GM21737 (cell line): ENCODE measurements at regions not wholly inside any gene's neighbourhood (a gene's known extent, or its start where the extent isn't known, plus 50 kb on each side); places are given as distances from the start of the nearest gene placed in this dataset.
"Not testable (repeated sequence)": the region's sequence is repeated elsewhere in the genome, so short reads cannot be mapped to it uniquely, and the experiment has no call there.

ENCODE experiments used
- ATAC-seq: cut with Tn5 transposase; IDR thresholded peaks from one replicate; pipeline ENCODE4 v1.9.1; 2021; ENCODE audit warnings: mild to moderate bottlenecking, moderate library complexity; ENCODE audit not compliant: unreplicated experiment

DNA sequence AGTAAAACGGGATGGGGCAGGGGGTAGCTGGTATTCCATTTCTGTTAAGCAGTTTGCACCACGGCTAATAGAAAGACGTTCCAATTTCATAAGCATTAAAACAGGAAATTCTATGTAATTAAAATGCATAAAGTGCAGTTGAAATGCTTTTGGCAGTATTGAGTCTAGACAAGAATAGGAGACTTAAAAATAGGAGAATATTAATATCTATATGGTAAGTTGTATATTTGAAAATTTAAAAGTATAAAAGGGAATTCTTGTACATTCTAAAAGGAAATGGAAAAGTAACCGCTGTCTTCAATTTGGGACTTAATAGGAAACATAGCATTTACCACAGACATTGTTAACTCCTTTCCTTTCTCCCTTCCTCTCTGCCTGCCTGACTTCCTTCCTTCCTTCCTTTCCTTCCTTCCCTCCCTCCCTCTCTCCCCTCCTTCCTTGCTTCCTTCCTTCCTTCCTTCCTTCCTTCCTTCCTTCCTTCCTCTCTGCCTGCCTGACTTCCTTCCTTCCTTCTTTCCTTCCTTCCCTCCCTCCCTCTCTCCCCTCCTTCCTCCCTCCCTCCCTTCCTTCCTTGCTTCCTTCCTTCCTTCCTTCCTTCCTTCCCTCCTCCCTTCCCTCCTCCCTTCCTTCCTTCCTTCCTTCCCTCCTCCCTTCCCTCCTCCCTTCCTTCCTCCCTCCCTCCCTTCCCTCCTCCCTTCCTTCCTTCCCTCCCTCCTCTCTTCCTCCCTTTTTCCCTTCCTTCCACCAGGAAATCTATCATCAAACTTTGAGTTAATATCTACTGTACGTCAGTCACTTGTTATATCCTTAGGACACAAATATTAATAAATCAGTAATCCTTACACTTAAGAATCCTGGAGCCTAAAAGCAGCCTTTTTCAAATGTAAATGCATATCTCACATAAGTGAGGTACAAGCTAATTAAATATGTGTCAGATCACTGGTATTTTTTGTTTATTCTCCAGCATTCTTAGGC is 1049.3 kb downstream of the GALC start:
- ATAC-seq, result no peak

DNA sequence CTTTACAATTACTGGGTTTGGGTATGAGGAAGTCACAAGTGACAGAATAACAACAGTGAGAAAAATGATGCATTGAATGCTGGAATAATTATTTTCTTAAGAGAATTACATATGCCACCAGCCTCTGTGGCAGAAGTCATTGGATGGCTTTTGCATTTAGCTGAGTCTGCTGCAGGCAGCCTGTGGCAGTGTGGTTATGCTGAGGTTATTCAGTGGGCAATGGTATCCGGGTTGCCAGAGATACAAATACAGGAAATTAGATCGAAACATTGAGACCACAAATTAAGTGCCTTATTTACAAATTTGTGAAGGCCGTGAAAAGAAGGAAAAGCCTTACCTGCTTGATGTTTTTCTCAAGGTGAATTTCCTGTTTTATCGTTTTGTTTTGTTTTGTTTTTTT is 1050.0 kb downstream of the GALC start:
- ATAC-seq, result no peak

DNA sequence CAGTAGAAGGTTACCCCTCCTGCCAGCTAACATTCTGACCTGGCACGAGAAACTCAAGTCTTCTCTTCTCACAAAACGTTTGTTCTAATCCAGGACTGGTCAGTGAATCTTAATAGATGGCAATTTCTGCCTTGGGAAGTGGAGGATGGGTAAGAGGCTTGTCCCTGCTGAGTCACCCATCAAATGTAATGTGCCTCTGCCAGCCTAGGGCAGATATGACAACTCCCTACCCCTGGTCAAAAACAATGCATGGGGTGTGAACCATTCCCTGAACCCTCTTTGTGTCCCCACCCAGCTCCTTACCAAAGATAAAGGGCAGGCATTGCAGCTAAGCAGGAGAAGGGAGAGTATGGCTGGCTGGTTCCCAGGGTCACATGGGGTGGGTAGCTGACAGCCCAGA is 1052.9 kb downstream of the GALC start:
- no peak for ATAC-seq

DNA sequence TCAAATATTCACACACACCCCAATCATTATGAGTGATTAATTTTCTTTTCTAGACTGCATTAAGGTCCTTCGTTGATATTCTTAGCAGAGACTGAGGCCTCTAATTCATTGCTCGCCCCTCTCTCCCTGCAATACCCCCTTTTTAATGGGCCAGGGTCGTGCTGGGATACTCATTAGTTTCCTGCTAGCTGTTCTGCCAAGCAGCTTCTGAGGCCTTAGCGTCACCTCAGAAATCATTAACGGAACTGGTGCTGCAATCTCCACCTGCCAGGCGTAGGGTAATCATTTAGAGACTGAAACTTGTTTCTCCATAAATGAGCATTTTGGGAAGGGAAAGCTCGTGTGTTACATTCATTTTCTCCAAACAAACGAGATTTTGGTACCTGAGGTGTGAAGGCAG is 1054.7 kb downstream of the GALC start:
- no peak for ATAC-seq

DNA sequence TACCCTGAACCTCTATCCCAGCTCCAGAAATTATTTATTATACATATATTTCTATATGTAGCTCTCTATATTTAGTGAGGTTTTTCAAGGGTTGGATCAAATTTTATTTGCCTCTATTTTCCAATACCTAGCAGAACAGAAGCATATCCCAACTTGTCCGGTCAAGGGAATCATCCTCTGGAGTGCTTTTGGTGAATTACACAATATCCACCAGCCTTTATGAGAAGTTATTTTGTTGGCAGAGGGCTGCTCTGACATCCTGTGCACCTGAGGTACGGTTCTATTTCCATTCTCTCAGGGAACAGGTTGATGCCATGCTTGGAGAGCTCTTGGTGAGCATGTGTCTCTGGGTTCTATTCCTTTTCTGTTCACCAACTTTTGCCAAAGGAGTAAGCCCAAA is 1056.4 kb downstream of the GALC start:
- no peak for ATAC-seq

DNA sequence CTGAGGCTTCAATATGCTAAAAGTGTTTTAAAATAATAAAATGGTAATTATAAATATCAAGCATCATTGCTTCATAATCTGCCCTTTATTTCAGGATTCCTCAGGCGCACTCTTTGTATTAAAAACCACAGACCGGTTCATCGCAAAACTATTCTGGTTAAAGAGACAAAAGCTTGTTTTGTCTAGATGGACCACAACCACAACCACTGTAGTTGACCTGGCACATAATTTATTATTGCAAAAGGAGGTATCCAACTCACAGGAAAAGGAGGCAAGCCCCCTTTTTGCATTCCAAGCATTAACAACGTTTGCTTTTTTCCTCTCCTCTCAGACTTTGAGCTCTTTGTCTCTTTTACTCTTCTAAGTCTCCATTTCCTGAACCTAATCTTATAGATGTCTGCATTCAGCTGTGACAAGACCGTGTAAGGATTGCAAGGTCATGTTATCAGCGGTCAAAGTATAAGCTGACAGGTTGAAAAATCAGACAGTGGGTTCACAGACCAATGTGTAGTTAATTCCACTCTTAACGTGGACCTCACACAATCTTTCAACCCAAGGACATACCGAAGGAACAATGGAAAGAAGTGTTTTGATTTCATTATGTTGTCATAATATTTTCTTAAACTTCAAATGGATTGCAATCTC is 1057.6 kb downstream of the GALC start:
- no peak for ATAC-seq

DNA sequence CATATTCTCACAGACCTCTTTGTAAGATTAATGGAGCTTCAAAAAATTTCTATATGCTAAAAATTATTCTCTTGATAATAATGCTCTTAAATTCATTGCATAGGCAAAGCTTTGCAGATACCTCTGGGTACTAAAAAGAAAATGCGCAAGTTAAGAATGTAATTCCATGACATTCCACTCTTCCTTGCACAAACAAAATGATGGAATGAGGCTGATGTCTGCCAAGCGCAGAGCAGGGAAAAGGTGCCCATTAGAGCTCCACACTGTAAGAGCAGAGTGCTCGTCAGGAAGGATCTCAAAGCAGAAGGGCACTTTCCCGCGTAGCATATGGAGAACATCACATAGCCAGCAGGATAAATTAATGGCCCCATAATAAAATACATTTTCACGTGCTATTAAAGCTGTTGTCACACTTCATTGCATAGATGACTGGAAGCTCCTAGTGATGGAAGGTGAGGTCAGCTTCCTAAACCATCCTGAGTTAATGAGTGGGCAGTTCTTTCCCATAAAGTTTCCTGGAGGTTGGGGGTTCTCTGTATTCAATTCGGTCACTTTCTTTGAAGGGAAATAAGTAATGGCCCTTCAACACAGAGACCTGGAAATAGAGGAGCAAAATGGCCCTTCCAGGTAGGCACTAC is 1058.9 kb downstream of the GALC start:
- ATAC-seq, result no peak

DNA sequence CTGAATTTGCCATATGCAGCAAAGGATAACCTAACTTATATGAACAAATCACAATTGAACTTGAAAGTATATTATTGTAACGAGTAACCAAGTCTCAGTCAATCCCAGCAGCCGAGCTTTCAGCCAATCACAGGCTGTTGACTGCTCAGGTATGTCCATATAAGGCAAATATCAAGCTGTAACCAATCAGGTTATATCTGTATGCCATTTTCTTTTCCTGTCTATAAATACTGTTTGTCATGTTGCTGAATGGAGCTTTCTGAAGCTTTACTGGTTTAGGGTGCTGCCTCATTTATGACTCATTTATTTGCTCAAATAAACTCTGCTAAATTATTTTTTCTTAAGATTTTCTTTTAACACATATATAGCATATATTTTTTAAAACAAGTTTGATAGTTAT is 1059.5 kb downstream of the GALC start:
- no peak for ATAC-seq

DNA sequence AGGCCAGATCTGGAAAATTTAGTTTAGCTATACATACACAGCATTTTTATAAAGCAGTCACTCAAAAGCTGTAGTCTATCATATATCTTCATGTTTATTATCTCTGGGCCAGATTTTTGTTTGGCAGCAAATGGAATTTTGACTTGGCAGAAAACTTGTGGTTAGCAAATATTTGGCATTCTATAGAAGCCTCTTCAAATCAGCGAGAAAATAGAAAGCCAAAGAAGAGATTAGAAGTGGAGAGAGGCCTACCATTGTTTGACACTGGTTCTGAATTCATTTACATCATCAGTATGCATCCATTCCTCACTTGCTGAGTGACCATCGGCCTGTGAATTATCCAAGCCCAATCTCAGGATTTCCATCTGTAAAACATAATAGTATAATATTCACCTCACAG is 1077.6 kb downstream of the GALC start:
- no peak for ATAC-seq

DNA sequence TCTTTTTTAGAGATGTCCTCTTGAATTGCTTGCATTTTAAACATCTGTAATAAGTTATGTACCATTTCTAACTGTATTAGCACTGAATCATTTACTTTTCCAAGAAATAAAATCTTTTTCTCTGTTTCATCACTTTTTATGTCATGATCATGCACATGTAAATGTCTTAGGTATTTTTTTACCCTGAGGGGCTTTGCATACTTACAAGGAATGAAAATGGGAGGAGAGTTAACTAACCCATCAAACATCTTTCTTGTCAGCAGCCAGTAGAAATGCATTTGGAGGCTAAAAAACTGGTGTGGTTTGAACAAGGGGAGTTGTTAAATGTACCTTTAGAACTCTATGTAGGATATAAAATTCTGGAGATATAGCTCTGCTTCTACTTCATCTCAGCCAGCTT is 1080.3 kb downstream of the GALC start:
- ATAC-seq, result no peak

DNA sequence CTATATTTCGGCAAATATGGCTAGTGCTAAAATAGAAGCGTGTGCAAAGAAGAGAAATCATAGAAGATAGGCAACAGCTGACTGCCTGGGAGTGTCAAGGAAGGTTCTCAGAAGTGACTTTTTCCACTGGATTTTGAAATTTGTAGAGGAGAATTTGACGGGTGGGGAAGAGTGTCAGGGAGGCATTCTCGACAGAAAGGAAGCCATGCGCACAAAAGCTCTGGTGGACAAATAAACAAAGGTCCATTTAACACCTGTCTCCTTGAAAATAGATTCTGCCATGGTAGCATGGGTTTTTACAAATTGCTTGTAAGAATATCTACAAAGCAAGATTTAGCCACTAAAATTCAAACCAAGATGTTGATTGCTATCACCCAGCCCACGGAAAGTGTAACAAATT is 1081.5 kb downstream of the GALC start:
- no peak for ATAC-seq

DNA sequence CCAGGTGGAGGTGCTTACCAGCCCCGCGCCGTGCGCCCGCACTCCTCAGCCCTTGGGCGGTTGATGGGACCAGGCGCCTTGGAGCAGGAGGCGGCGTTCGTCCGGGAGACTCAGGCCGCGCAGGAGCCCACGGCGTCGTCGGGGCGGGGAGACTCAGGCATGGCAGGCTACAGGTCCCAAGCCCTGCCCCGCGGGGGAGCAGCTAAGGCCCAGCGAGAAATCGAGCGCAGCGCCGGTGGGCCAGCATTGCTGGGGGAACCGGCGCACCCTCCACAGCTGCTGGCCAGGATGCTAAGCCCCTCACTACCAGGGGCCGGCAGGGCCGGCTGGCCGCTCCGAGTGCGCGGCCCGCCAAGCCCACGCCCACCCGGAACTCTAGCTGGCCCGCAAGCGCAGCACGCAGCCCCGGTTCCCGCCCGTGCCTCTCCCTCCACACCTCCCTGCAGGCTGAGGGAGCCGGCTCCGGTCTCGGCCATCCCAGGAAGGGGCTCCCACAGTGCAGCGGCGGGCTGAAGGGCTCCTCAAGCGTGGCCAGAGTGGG is 1087.5 kb downstream of the GALC start:
- ATAC-seq, result not testable (repeated sequence)

DNA sequence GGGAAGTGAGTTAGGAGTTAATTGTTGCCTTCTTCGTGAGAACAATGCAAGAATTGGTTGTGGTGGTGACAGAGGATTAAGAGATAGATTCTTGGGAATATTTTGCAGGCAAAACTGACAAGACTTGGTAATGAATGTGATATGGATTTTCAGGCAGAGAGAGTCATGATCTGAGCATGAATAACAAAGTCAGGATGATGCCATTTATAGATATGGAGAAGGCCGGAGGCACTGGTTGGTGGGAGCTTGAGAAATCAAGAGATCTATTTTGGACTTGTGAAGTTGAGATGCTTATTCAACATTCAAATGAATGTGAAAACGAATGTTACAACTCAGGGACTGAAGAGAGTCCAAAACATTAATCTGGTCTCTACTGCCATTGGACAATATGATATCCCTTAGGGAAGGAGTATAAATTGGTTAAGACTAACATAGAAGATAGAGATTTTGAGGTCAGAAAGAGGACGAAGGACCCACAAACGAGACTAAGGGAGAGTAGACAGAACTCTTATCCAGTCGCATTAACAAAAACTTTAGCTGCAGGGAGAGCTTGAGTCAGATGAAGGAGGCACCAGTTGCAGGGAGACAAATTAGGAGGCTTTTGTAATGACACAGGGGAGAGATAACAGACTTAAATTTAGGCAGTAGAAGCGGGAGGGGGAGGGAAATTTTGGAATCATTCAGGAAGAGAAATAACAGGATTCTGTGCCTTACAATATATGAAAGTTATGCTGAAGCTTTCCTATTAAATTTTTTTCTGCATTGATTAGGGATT is 1090.6 kb downstream of the GALC start:
- ATAC-seq, result no peak

DNA sequence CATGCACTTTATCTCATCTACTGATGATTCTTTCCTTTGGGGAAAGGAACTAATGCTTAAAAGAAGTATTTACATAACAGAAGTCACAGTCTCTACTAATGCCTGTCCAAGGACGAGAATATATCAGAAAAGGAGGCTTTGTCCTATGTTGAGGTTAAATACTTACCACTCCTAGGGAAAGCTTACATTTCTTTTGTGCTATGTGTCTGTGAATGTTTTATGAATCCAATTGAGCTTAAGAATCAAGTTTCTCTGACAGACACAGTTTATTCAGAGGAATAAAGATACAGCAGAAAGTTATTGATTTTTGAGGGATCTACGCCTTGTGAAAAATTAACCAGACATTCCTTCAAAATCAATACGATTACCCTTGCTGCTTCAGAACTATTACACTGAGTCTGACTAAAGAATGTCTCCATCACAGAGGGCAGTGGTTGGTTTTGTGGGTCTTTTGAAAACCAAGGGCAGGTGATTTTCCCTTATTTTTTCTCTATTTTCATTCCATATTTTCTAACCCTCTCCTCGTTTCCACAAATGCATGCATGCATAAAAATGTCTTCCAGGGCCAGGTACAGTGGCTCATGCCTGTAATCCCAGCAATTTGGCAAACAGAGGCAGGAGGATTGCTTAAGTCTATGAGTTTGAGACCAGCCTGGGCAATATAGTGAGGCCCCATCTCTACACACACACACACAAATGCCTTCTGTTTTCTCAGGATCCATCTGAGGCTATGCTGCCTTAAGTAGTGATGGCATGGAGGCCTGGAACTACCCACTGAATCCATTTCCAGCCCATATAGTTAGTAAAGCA is 1095.1 kb downstream of the GALC start:
- ATAC-seq, result no peak

DNA sequence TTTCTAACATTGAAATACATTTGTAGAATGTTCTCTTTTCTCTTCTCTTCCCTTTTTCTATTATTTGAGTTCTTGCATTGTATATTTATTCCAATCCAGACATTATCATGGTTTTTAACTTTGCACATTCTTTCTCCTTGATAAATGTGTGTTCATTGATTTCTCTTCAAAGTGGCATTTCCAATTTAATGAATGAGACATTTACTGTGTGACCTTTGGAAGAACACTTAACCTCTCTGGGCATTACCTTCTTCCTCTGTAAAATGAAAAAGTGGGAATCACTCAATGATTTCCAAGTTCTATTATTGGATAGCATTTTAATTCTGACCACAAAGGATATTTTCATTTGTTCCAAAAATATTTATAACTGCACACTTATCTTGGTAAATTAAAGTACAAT is 1095.8 kb downstream of the GALC start:
- ATAC-seq, result no peak

DNA sequence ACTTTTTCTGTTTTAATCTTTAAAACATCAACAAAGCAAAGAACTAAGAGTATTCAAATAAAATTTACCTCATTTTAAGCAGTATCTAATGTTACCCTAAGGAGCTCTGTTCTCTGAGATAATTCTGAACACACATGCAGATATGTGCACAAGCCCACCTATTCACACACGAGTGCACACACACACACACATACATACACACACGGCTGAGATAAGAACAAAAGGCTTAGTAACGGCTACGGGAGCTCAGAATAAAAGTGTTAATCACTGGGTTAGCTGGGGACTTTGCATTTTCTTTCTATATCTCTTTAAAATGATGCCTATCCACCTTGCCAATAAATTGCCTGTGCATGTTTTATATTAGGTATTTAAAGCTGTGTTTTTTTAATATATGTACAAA is 1096.3 kb downstream of the GALC start:
- no peak for ATAC-seq

DNA sequence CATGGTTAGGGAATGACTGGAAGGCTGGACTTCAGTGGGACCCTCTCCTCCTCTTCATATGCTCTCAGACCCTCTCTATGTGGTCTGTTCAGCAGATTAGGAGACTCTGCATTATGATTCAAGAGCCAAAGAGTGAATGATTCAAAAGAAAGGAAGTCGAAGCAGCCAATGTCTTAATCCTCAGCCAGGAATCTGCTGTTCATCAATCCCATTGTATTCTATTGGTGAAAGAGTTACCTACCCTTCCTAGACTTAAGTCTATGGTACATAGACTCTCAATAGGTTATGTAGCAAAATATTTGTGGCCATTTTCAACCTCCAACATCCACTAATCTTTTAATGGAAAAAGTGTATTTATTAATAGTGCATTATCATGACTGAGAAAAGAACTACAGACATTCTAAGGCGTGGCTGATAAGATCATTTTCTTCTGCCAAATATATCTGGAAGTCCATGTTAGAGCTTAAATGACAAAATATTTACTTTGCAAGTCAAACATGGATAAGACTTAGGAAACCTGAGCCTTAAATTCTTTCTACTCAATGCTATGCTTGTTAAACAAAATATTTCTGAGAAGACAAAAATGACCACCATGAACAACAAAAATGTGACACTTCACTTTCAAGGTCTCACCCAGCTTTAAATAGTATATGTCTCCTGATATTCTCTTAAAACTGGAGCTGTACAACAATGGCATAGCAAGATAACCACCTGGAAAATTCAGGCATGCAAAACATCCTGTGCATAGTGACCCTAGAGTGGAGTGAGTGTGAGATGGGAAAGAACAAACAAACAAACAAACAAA is 1100.6 kb downstream of the GALC start:
- no peak for ATAC-seq

DNA sequence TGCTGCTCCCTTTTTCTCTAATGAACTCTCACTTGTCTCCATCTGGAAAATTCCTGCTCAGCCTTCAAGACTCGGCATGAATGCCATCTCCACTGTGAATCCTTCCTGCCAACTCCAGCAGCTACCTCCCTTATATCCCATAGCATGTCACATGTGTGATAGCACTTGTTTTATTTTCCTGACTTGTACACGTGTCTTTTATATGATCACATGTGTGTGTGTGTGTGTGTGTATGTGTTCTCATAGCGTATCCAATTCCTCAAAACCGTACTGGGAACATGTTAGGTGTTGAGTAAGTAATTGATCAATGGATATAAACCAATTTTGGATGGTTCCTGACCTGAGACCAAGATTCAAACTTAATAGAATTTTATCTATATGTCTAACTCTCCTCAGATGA is 1107.7 kb downstream of the GALC start:
- no peak for ATAC-seq

DNA sequence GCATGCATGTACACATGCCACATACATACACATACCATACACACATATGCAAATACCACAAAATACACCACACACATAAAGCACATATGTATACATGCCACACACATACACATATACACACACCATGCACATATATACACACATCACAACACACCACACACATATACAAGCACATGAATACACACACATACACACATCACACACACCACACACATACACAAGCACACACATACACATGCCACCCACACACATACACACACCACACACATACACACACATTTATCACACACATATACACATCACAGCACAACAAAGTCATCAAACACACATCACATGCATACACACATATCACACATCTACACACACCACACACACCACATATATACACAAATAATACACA is 1108.5 kb downstream of the GALC start:
- ATAC-seq, result no peak
